SH-SY5Y (cell line): ENCODE measurements at regions not wholly inside any gene's neighbourhood (a gene's known extent, or its start where the extent isn't known, plus 50 kb on each side); places are given as distances from the start of the nearest gene placed in this dataset.

Experiments
- GATA2 ChIP-seq: IDR thresholded peaks from 2 replicates; pipeline ENCODE4 v1.6.1; 2011; ENCODE audit warnings: mild to moderate bottlenecking, low read depth, low read length
- GATA3 ChIP-seq: IDR thresholded peaks from 2 replicates; pipeline ENCODE4 v1.6.1; 2011; ENCODE audit warnings: low read depth, mild to moderate bottlenecking, low read length, moderate library complexity

DNA sequence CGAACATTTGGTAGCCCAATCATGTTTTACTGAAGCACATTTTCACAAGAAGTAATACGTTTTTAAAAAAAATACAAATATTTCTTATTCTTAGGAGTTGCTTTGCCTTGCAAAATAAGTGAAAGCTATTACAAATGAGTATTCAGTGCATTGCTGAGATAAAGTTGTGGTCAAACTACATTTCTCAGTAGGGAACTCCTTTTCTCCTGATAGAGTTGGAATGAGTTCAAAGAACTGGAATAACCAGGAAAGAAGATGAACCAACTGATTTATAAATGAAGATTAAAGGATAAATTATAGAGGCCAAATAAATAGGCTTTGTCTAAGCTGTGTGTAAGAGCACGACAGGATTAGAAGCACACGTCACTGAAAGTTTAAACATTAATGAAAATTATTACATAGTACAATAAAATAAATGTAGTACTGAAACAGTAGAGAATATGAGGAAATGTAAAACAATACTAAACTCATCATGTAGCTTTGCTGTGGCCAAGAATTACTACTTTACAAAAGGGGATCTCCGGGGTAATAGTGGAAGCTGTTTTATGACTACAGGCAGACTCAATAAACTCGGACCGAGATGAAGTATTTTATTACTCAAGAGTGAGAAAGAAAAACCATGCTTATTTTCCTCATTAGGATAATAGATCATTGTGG is 73.6 kb downstream of the KCNJ2 start:
- TF ChIP-seq GATA3 (no peak), GATA2 (no peak)
